Lower leg skin (tissue), 4 donors: ENCODE measurements at regions not wholly inside any gene's neighbourhood (a gene's known extent, or its start where the extent isn't known, plus 50 kb on each side); places are given as distances from the start of the nearest gene placed in this dataset.

Source experiments
- DNase-seq, 2 donors: peaks; one replicate each; pipeline ENCODE4 v3.0.0-alpha.2; 2019; ENCODE audit warnings: low spot score in 2 of 2
- H3K4me3 ChIP-seq: fragments of 200-600 bp; sonication (generic); 2 replicates; pipeline ENCODE4 v1.5.1; 2017; ENCODE audit warnings: mild to moderate bottlenecking, low read depth; ENCODE audit not compliant: poor library complexity, severe bottlenecking
- CTCF ChIP-seq, 3 donors: fragments of 450-650 bp; IDR thresholded peaks; one replicate each; pipeline ENCODE4 v1.5.1; 2016; ENCODE audit warnings: antibody characterized with exemption in 3 of 3, mild to moderate bottlenecking in 3 of 3, moderate library complexity in 2 of 3
- POLR2A ChIP-seq, 2 donors: fragments of 450-650 bp; IDR thresholded peaks; one replicate each; pipeline ENCODE4 v1.6.1; 2016 to 2017; ENCODE audit warnings: antibody characterized with exemption in 2 of 2, mild to moderate bottlenecking in 1 of 2, moderate library complexity in 1 of 2
- WGBS, 2 donors: methylation state at CpG; one replicate each; pipeline ENCODE4 v1.1.5; 2018; 5-methylcytosine and 5-hydroxymethylcytosine counted together
- intact Hi-C: fragments of 100-400 bp; cut with DNase I; formaldehyde crosslinking; loops from one replicate; pipeline ENCODE4 v1.15.0; 2023; ENCODE audit warnings: low total_unique reads

GRCh38 chr2:57908736-57909161 is 137.9 kb upstream of the VRK2 start:
- DNase-seq: no peak
- TF ChIP-seq POLR2A (IDR thresholded peaks at IDR 0.05): no peak
- TF ChIP-seq CTCF (IDR thresholded peaks at IDR 0.05): no peak
- 50 to 61% methylated on average over 2 of the region's 2 CpGs for WGBS, 2 donors
- intact Hi-C loops: no loop called here
- no peak overlapping the region for H3K4me3 ChIP-seq

- intact Hi-C loops: no loop called here
- TF ChIP-seq POLR2A (IDR thresholded peaks at IDR 0.05) (no peak), CTCF (IDR thresholded peaks at IDR 0.05) (no peak)
- DNase-seq: no peak
- 86 to 88% methylated on average over 1 of the region's 1 CpG for WGBS, 2 donors
- no peak overlapping the region for H3K4me3 ChIP-seq
Measured at GRCh38 chr2:57918126-57918525, 128.5 kb upstream of the VRK2 start.

GRCh38 chr2:57920342-57920939 is 126.2 kb upstream of the VRK2 start:
- H3K4me3 ChIP-seq: no peak overlapping the region
- no peak for DNase-seq
- TF ChIP-seq CTCF (IDR thresholded peaks at IDR 0.05) (no peak), POLR2A (IDR thresholded peaks at IDR 0.05) (no peak)
- WGBS, 2 donors: 80 to 85% methylated on average over 5 of the region's 5 CpGs
- intact Hi-C loops: no loop called here

- intact Hi-C loops: no loop called here
- no peak for TF ChIP-seq CTCF (IDR thresholded peaks at IDR 0.05)
- TF ChIP-seq POLR2A (IDR thresholded peaks at IDR 0.05): no peak
- H3K4me3 ChIP-seq: no peak overlapping the region
- no peak for DNase-seq
Measured at GRCh38 chr2:57934659-57935058, 111.9 kb upstream of the VRK2 start.

- TF ChIP-seq POLR2A (IDR thresholded peaks at IDR 0.05) (no peak), CTCF (IDR thresholded peaks at IDR 0.05) (no peak)
- no peak overlapping the region for H3K4me3 ChIP-seq
- WGBS, 2 donors: 85 to 91% methylated on average over 1 of the region's 1 CpG
- intact Hi-C loops: no loop called here
- no peak for DNase-seq
Measured at GRCh38 chr2:57936216-57936615, 110.4 kb upstream of the VRK2 start.

GRCh38 chr2:57937456-57937855 is 109.2 kb upstream of the VRK2 start:
- 61 to 75% methylated on average over 3 of the region's 3 CpGs for WGBS, 2 donors
- no peak for DNase-seq
- no peak overlapping the region for H3K4me3 ChIP-seq
- no peak for TF ChIP-seq POLR2A (IDR thresholded peaks at IDR 0.05)
- no peak for TF ChIP-seq CTCF (IDR thresholded peaks at IDR 0.05)
- intact Hi-C loops: no loop called here
